ENCODE measurements at regions not wholly inside any gene's neighbourhood (a gene's known extent, or its start where the extent isn't known, plus 50 kb on each side); places are given as distances from the start of the nearest gene placed in this dataset.

DNA sequence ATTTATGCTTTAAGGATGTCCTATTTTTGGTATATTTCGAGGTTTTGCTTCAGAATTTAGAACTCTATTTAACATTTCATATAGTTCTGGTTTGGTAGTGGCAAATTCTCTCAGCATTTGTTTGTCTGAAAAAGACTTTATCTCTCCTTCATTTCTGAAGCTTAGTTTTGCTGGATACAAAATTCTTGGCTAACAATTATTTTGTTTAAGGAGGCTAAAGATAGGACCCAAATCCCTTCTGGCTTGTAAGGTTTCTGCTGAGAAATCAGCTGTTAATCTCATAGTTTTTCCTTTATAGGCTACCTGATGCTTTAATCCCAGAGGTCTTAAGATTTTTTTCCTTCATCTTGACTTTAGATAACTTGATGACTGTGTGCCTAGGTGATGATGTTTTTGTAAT, 162.7 kb upstream of the B3GAT2 start:
- TF ChIP-seq, protein P1, sequence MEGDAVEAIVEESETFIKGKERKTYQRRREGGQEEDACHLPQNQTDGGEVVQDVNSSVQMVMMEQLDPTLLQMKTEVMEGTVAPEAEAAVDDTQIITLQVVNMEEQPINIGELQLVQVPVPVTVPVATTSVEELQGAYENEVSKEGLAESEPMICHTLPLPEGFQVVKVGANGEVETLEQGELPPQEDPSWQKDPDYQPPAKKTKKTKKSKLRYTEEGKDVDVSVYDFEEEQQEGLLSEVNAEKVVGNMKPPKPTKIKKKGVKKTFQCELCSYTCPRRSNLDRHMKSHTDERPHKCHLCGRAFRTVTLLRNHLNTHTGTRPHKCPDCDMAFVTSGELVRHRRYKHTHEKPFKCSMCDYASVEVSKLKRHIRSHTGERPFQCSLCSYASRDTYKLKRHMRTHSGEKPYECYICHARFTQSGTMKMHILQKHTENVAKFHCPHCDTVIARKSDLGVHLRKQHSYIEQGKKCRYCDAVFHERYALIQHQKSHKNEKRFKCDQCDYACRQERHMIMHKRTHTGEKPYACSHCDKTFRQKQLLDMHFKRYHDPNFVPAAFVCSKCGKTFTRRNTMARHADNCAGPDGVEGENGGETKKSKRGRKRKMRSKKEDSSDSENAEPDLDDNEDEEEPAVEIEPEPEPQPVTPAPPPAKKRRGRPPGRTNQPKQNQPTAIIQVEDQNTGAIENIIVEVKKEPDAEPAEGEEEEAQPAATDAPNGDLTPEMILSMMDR (IDR thresholded peaks at IDR 0.05; ENCODE audit: insufficient read depth, low read length), result no peak
- TF ChIP-seq GABPA (IDR thresholded peaks at IDR 0.05; ENCODE audit: low read depth), result no peak

Measured in HL-60 (cell line).